Endothelial cell of umbilical vein (primary cell): ENCODE measurements at regions not wholly inside any gene's neighbourhood (a gene's known extent, or its start where the extent isn't known, plus 50 kb on each side); places are given as distances from the start of the nearest gene placed in this dataset.

Source experiments
- BruUV-seq: library from RNA; stranded (reverse); fragments of 400-500 nt; replicated peaks from 2 replicates; lab custom pipeline; 2021; lab: Mats Ljungman, UMichigan
- CTCF ChIA-PET: fragments of 300-600, 350-600 bp; sonication (Branson Sonifier 250); formaldehyde crosslinking; loops from one replicate; lab custom pipeline; 2021; ENCODE audit warnings: antibody characterized with exemption, inconsistent platforms; lab: Charles Lee
- POLR2A ChIA-PET: fragments of 300-600, 350-600 bp; sonication (Branson Sonifier 250); formaldehyde crosslinking; loops from one replicate; lab custom pipeline; 2021; ENCODE audit warnings: antibody characterized with exemption, inconsistent platforms; lab: Charles Lee
- DNase-seq: peaks from one replicate; pipeline ENCODE4 v3.0.0-alpha.2; 2011; ENCODE audit warnings: low read depth, low spot score
- FAIRE-seq: peaks from 2 replicates; lab custom pipeline; 2011; peaks lifted over from hg19 to GRCh38; lab: Jason Lieb, UNC
- H2AFZ ChIP-seq: 2 replicates; pipeline ENCODE4 v1.6.0; 2012; ENCODE audit warnings: low read depth, low read length, control low read depth, inconsistent platforms
- H3K27ac ChIP-seq: 2 replicates; pipeline ENCODE4 v1.5.1; 2011; ENCODE audit warnings: low read depth, mild to moderate bottlenecking, control low read depth, low read length, moderate library complexity; ENCODE audit not compliant: insufficient read depth
- H3K27me3 ChIP-seq, 2 experiments: 2 replicates each; pipeline versions ENCODE4 v1.6.0 to v1.6.1; 2011; ENCODE audit warnings: low read length in 2 of 2, mixed read lengths in 1 of 2; ENCODE audit not compliant: control insufficient read depth in 2 of 2, insufficient read depth in 2 of 2
- H3K36me3 ChIP-seq, 2 experiments: 2 replicates in 1 of 2; 3 replicates in 1 of 2; pipeline ENCODE4 v1.5.1; 2011; ENCODE audit warnings: low read length in 2 of 2, mild to moderate bottlenecking in 1 of 2, moderate library complexity in 1 of 2; ENCODE audit not compliant: control insufficient read depth in 2 of 2, insufficient read depth in 2 of 2; ENCODE audit errors: extremely low read depth in 1 of 2
- H3K4me1 ChIP-seq: 3 replicates; pipeline ENCODE4 v1.5.1; 2011; ENCODE audit warnings: mild to moderate bottlenecking, low read length; ENCODE audit not compliant: control insufficient read depth, insufficient read depth; ENCODE audit errors: extremely low read depth
- H3K4me2 ChIP-seq: 2 replicates; pipeline ENCODE4 v1.6.1; 2011; ENCODE audit warnings: low read length, control low read depth, mixed read lengths; ENCODE audit not compliant: insufficient read depth
- H3K4me3 ChIP-seq, 3 experiments: fragments of 200-600 bp in 1 of 3; sonication (generic), shearing (Covaris generic) in 1 of 3; replicated peaks in 1 of 3; 2 replicates each; pipeline ENCODE4 v1.5.1; 2011 to 2016; ENCODE audit warnings: control low read depth in 3 of 3, low read length in 3 of 3, mild to moderate bottlenecking in 2 of 3, inconsistent platforms in 1 of 3, low read depth in 1 of 3, moderate library complexity in 1 of 3; ENCODE audit not compliant: insufficient read depth in 1 of 3
- H3K79me2 ChIP-seq: 2 replicates; pipeline ENCODE4 v1.6.0; 2012; ENCODE audit warnings: low read length, inconsistent platforms; ENCODE audit not compliant: control insufficient read depth, insufficient read depth
- H3K9ac ChIP-seq: replicated peaks from 2 replicates; pipeline ENCODE3; 2011; ENCODE audit warnings: low read length, control low read depth; ENCODE audit not compliant: insufficient read depth; ENCODE audit errors: extremely low read depth
- H3K9me1 ChIP-seq: replicated peaks from 3 replicates; pipeline ENCODE4 v1.6.0; 2011; ENCODE audit warnings: mild to moderate bottlenecking, low read length; ENCODE audit not compliant: control insufficient read depth, insufficient read depth; ENCODE audit errors: extremely low read depth
- H3K9me3 ChIP-seq: replicated peaks from 2 replicates; pipeline ENCODE4 v1.5.1; 2012; ENCODE audit warnings: low read length, inconsistent platforms; ENCODE audit not compliant: control insufficient read depth, insufficient read depth
- H4K20me1 ChIP-seq: replicated peaks from 2 replicates; pipeline ENCODE3; 2011; ENCODE audit warnings: mild to moderate bottlenecking, low read length; ENCODE audit not compliant: control insufficient read depth, insufficient read depth; ENCODE audit errors: extremely low read depth
- EZH2 ChIP-seq: IDR thresholded peaks from 2 replicates; pipeline ENCODE4 v1.6.1; 2012; ENCODE audit warnings: borderline replicate concordance, low read depth, mild to moderate bottlenecking, moderate library complexity, low read length, inconsistent platforms; ENCODE audit not compliant: severe bottlenecking
- FOS ChIP-seq: IDR thresholded peaks from 2 replicates; pipeline ENCODE4 v1.6.1; 2011; ENCODE audit warnings: mild to moderate bottlenecking, low read length, moderate library complexity, borderline replicate concordance; ENCODE audit not compliant: insufficient read depth
- GATA2 ChIP-seq: IDR thresholded peaks from 2 replicates; pipeline ENCODE4 v1.7.0; 2011; ENCODE audit warnings: low read depth, mild to moderate bottlenecking, moderate library complexity, mixed read lengths, low read length; ENCODE audit not compliant: insufficient read length, insufficient read depth
- JUN ChIP-seq: IDR thresholded peaks from 2 replicates; pipeline ENCODE4 v1.6.1; 2011; ENCODE audit warnings: borderline replicate concordance, low read depth; ENCODE audit not compliant: insufficient read length, insufficient read depth
- MYC ChIP-seq: IDR thresholded peaks from one replicate; pipeline ENCODE4 v1.6.1; 2011; ENCODE audit warnings: mild to moderate bottlenecking, low read depth, low read length
- POLR2A ChIP-seq: IDR thresholded peaks from 2 replicates; pipeline ENCODE4 v1.6.1; 2012; ENCODE audit warnings: low read depth, mild to moderate bottlenecking, control low read depth, low read length
- POLR2AphosphoS5 ChIP-seq: IDR thresholded peaks from 2 replicates; pipeline ENCODE4 v1.6.1; 2012; ENCODE audit warnings: low read depth, mild to moderate bottlenecking, control low read depth, low read length, moderate library complexity; ENCODE audit not compliant: insufficient read depth
- dilution Hi-C: fragments of 300-500 bp; cut with MboI; formaldehyde crosslinking; loops from one replicate; pipeline ENCODE4 v1.15.0; 2019; ENCODE audit warnings: low sequenced_read_pairs; ENCODE audit not compliant: extremely low pct_ligation_motif_present
- intact Hi-C: fragments of 100-400 bp; cut with micrococcal nuclease; formaldehyde crosslinking; loops from one replicate; pipeline ENCODE4 v1.10.0; 2022
- TF ChIP-seq, protein P1 (sequence below): IDR thresholded peaks from 2 replicates; pipeline ENCODE4 v1.6.1; 2011; ENCODE audit not compliant: insufficient read depth, insufficient read length
- TF ChIP-seq, protein P2 (sequence below), 2 donors: IDR thresholded peaks; 1 replicate in 1 of 2; 2 replicates in 1 of 2; pipeline ENCODE4 v1.5.1; 2011; ENCODE audit warnings: low read length in 2 of 2, mild to moderate bottlenecking in 2 of 2, moderate library complexity in 2 of 2, control low read depth in 1 of 2, inconsistent platforms in 1 of 2, low read depth in 1 of 2; ENCODE audit not compliant: insufficient read depth in 1 of 2; ENCODE audit errors: extremely low read depth in 1 of 2

DNA sequence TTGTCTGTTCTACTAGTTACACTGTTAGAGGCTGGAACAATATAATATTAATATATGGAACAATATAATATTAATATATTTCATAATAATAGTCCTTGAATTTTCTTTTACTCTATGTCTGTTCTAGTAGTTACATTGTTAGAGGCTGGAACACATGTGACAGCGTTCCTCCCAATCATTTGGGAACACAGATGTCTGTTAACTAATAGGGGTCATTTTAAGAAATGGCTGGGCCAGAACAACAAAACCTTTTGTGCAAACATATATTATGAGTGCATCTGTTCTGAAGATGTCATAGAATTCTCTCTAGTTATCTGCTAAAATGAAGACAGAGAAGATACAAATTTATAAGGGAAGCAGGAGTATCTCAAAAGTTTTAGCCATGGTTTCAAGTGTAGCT is 114.0 kb upstream of the PDZRN3 start:
- Histone ChIP-seq H3K4me2 (no peak overlapping the region), H3K9ac (no peak overlapping the region), H3K36me3 (no peaks in the 10 kb centered on the region), H3K9me1 (no peaks in the 10 kb centered on the region), H4K20me1 (no peaks in the 10 kb centered on the region), H3K79me2 (no peaks in the 10 kb centered on the region), H3K4me3 (no peak overlapping the region), H3K9me3 (no peaks in the 10 kb centered on the region), H3K27me3 (no peaks in the 10 kb centered on the region), H3K4me1 (no peaks in the 10 kb centered on the region), H3K27ac (no peak overlapping the region), H2AFZ (no peak overlapping the region)
- ChIA-PET CTCF (no interaction called here), POLR2A (no interaction called here)
- TF ChIP-seq MYC (no peak), EZH2 (no peak), POLR2AphosphoS5 (no peak), POLR2A (no peak), JUN (no peak), GATA2 (no peak), FOS (no peak)
- TF ChIP-seq, protein P1, sequence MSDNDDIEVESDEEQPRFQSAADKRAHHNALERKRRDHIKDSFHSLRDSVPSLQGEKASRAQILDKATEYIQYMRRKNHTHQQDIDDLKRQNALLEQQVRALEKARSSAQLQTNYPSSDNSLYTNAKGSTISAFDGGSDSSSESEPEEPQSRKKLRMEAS, result no peak
- TF ChIP-seq, protein P2, sequence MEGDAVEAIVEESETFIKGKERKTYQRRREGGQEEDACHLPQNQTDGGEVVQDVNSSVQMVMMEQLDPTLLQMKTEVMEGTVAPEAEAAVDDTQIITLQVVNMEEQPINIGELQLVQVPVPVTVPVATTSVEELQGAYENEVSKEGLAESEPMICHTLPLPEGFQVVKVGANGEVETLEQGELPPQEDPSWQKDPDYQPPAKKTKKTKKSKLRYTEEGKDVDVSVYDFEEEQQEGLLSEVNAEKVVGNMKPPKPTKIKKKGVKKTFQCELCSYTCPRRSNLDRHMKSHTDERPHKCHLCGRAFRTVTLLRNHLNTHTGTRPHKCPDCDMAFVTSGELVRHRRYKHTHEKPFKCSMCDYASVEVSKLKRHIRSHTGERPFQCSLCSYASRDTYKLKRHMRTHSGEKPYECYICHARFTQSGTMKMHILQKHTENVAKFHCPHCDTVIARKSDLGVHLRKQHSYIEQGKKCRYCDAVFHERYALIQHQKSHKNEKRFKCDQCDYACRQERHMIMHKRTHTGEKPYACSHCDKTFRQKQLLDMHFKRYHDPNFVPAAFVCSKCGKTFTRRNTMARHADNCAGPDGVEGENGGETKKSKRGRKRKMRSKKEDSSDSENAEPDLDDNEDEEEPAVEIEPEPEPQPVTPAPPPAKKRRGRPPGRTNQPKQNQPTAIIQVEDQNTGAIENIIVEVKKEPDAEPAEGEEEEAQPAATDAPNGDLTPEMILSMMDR (IDR thresholded peaks at IDR 0.05; ENCODE audit: extremely low read depth in 1 of 2, insufficient read depth in 1 of 2, low read depth in 1 of 2, low read length in 2 of 2), result no peak
- intact Hi-C loops, result no loop called here
- dilution Hi-C loops, result no loop called here
- DNase-seq (no peak), FAIRE-seq (no peak)
- no TSS peak for BruUV-seq
